Panc1 (cell line): ENCODE measurements at regions not wholly inside any gene's neighbourhood (a gene's known extent, or its start where the extent isn't known, plus 50 kb on each side); places are given as distances from the start of the nearest gene placed in this dataset.

Experiments
- ATAC-seq: fragments of 200-7000 bp; cut with Tn5 transposase; 2 replicates; pipeline ENCODE4 v1.9.1; 2020; ENCODE audit warnings: mild to moderate bottlenecking, moderate library complexity
- BruUV-seq: library from RNA; stranded (reverse); fragments of 400-500 nt; replicated peaks from 2 replicates; lab custom pipeline; 2021; lab: Mats Ljungman, UMichigan
- CTCF ChIA-PET: fragments of 300-600 bp; sonication (Branson Sonifier 250); formaldehyde crosslinking; loops from one replicate; lab custom pipeline; 2022; ENCODE audit warnings: antibody characterized with exemption; lab: Charles Lee
- POLR2A ChIA-PET: fragments of 300-600 bp; sonication (Branson Sonifier 250); formaldehyde crosslinking; loops from one replicate; lab custom pipeline; 2022; ENCODE audit warnings: antibody characterized with exemption; lab: Charles Lee
- DNase-seq: peaks from one replicate; pipeline ENCODE4 v3.0.0-alpha.2; 2010; ENCODE audit warnings: low read depth, low spot score
- H3K27ac ChIP-seq: 2 replicates; pipeline ENCODE4 v1.5.1; 2011; ENCODE audit warnings: mild to moderate bottlenecking, low read length, inconsistent platforms
- H3K27me3 ChIP-seq: fragments of 200-500 bp; sonication (Bioruptor generic); 2 replicates; pipeline ENCODE4 v1.6.0; 2014; ENCODE audit warnings: low read length, inconsistent platforms; ENCODE audit not compliant: control insufficient read depth, insufficient read depth
- H3K36me3 ChIP-seq: fragments of 200-500 bp; sonication (Bioruptor generic); 2 replicates; pipeline ENCODE4 v1.5.1; 2014; ENCODE audit warnings: inconsistent platforms, mild to moderate bottlenecking, low read length, moderate library complexity; ENCODE audit not compliant: control insufficient read depth, insufficient read depth
- H3K4me1 ChIP-seq: 2 replicates; pipeline ENCODE4 v1.5.1; 2011; ENCODE audit warnings: inconsistent platforms, mild to moderate bottlenecking, low read length, moderate library complexity; ENCODE audit not compliant: control insufficient read depth, insufficient read depth
- H3K4me3 ChIP-seq, 2 experiments: 2 replicates each; pipeline ENCODE4 v1.5.1; 2011 to 2012; ENCODE audit warnings: low read depth in 2 of 2, low read length in 2 of 2, mild to moderate bottlenecking in 2 of 2, inconsistent platforms in 1 of 2, moderate library complexity in 1 of 2
- H3K9me3 ChIP-seq: fragments of 200-500 bp; sonication (Bioruptor generic); 2 replicates; pipeline ENCODE4 v1.5.1; 2014; ENCODE audit warnings: low read depth, mild to moderate bottlenecking, inconsistent platforms, low read length, moderate library complexity; ENCODE audit not compliant: control insufficient read depth, insufficient read depth
- CTCF ChIP-seq: fragments of 450-650 bp; IDR thresholded peaks from 2 replicates; pipeline ENCODE4 v1.5.1; 2017; ENCODE audit warnings: mild to moderate bottlenecking
- POLR2AphosphoS5 ChIP-seq: IDR thresholded peaks from 2 replicates; pipeline ENCODE4 v1.6.1; 2012; ENCODE audit warnings: mild to moderate bottlenecking, low read depth, low read length, moderate library complexity
- REST ChIP-seq, 2 experiments: IDR thresholded peaks; 2 replicates each; pipeline ENCODE4 v1.6.1; 2011 to 2012; ENCODE audit warnings: low read depth in 2 of 2, control low read depth in 1 of 2, low read length in 1 of 2, mild to moderate bottlenecking in 1 of 2, moderate library complexity in 1 of 2; ENCODE audit not compliant: insufficient read depth in 1 of 2
- SIN3A ChIP-seq: IDR thresholded peaks from 2 replicates; pipeline ENCODE4 v1.6.1; 2012; ENCODE audit warnings: low read depth, mild to moderate bottlenecking, low read length, moderate library complexity, borderline replicate concordance; ENCODE audit not compliant: insufficient read depth
- TCF7L2 ChIP-seq: IDR thresholded peaks from 2 replicates; pipeline ENCODE4 v1.6.1; 2011; ENCODE audit warnings: mild to moderate bottlenecking, low read depth, low read length, inconsistent platforms
- in situ Hi-C: cut with HindIII; loops from 2 replicates; pipeline ENCODE4 v1.10.0; 2016; ENCODE audit warnings: low sequenced_read_pairs, low pct_unique_long_range_greater_than_20kb
- intact Hi-C: fragments of 100-400 bp; cut with micrococcal nuclease; formaldehyde crosslinking; loops from one replicate; pipeline ENCODE4 v1.10.0; 2022; ENCODE audit not compliant: unreplicated experiment

- no TSS peak for BruUV-seq
- Histone ChIP-seq H3K27ac (no peak overlapping the region), H3K4me3 (no peak overlapping the region), H3K36me3 (no peaks in the 10 kb centered on the region), H3K9me3 (no peaks in the 10 kb centered on the region), H3K4me1 (no peaks in the 10 kb centered on the region), H3K27me3 (no peaks in the 10 kb centered on the region)
- intact Hi-C loops (no loop called here), in situ Hi-C loops (no loop called here)
- TF ChIP-seq TCF7L2 (no peak), SIN3A (no peak), CTCF (no peak), POLR2AphosphoS5 (no peak), REST (IDR thresholded peaks at IDR 0.05; ENCODE audit: insufficient read depth in 1 of 2, low read depth in 2 of 2, low read length in 1 of 2) (no peak)
- ChIA-PET CTCF (no interaction called here), POLR2A (no interaction called here)
- DNase-seq (no peak), ATAC-seq (no peak)
These were observed 1183.0 kb downstream of the MAT2B start for GRCh38 chr5:164688437-164688836.

- ATAC-seq (no peak), DNase-seq (no peak)
- no peaks in the 10 kb centered on the region for H3K4me1 ChIP-seq
- in situ Hi-C loops = no loop called here
- no peaks in the 10 kb centered on the region for H3K27me3 ChIP-seq
- H3K27ac ChIP-seq = no peak overlapping the region
- TF ChIP-seq REST (IDR thresholded peaks at IDR 0.05; ENCODE audit: insufficient read depth in 1 of 2, low read depth in 2 of 2, low read length in 1 of 2) (no peak), POLR2AphosphoS5 (no peak), TCF7L2 (no peak)
- intact Hi-C loops = no loop called here
- CTCF ChIA-PET = no interaction called here
- POLR2A ChIA-PET = no interaction called here
- H3K9me3 ChIP-seq = no peaks in the 10 kb centered on the region
- no peaks in the 10 kb centered on the region for H3K36me3 ChIP-seq
- BruUV-seq = no TSS peak
- H3K4me3 ChIP-seq = no peak overlapping the region
These were observed 1203.4 kb downstream of the MAT2B start for GRCh38 chr5:164708831-164709230.
